OCI-LY1 (cell line): ENCODE measurements at regions not wholly inside any gene's neighbourhood (a gene's known extent, or its start where the extent isn't known, plus 50 kb on each side); places are given as distances from the start of the nearest gene placed in this dataset.
"Not testable (repeated sequence)": the region's sequence is repeated elsewhere in the genome, so short reads cannot be mapped to it uniquely, and the experiment has no call there.

Source experiments
- H2AFZ ChIP-seq: fragments of 200-600 bp; sonication (generic), shearing (Covaris generic); 2 replicates; pipeline ENCODE4 v1.6.0; 2014; ENCODE audit warnings: antibody characterized with exemption, mild to moderate bottlenecking, low read length
- H3F3A ChIP-seq: fragments of 200-600 bp; sonication (generic), shearing (Covaris generic); 2 replicates; pipeline ENCODE4 v1.6.0; 2014; ENCODE audit warnings: mild to moderate bottlenecking, antibody characterized with exemption, low read length, moderate library complexity; ENCODE audit not compliant: insufficient read depth
- H3K27ac ChIP-seq: fragments of 200-600 bp; sonication (generic); 2 replicates; pipeline ENCODE4 v1.5.1; 2014; ENCODE audit warnings: low read length, mixed run types, mild to moderate bottlenecking, low read depth; ENCODE audit not compliant: poor library complexity, severe bottlenecking
- H3K27me3 ChIP-seq: fragments of 200-600 bp; sonication (generic); 2 replicates; pipeline ENCODE4 v1.6.0; 2014; ENCODE audit warnings: antibody characterized with exemption, mild to moderate bottlenecking, low read length, moderate library complexity; ENCODE audit not compliant: insufficient read depth
- H3K36me3 ChIP-seq: fragments of 200-600 bp; sonication (generic); 2 replicates; pipeline ENCODE4 v1.6.1; 2014; ENCODE audit warnings: mild to moderate bottlenecking, antibody characterized with exemption, low read length, moderate library complexity, mixed read lengths; ENCODE audit not compliant: insufficient read depth
- H3K4me1 ChIP-seq: fragments of 200-600 bp; sonication (generic); 2 replicates; pipeline ENCODE4 v1.5.1; 2014; ENCODE audit warnings: mild to moderate bottlenecking, low read length, moderate library complexity; ENCODE audit not compliant: insufficient read depth, severe bottlenecking
- H3K4me2 ChIP-seq: fragments of 200-600 bp; sonication (generic), shearing (Covaris generic); 2 replicates; pipeline ENCODE4 v1.6.1; 2014; ENCODE audit warnings: low read length
- H3K4me3 ChIP-seq: fragments of 200-600 bp; sonication (generic); 2 replicates; pipeline ENCODE4 v1.5.1; 2014; ENCODE audit warnings: low read length, low read depth, mild to moderate bottlenecking, mixed read lengths; ENCODE audit not compliant: poor library complexity, severe bottlenecking
- H3K79me2 ChIP-seq: fragments of 200-600 bp; shearing (Covaris generic); 2 replicates; pipeline ENCODE4 v1.6.1; 2016; ENCODE audit warnings: mixed run types, low read length, mixed read lengths; ENCODE audit not compliant: insufficient read depth
- H3K9ac ChIP-seq: fragments of 200-600 bp; sonication (generic), shearing (Covaris generic); 2 replicates; pipeline ENCODE4 v1.6.1; 2014; ENCODE audit warnings: mild to moderate bottlenecking, low read length, mixed read lengths
- H3K9me2 ChIP-seq: fragments of 200-600 bp; sonication (generic), shearing (Covaris generic); 2 replicates; pipeline ENCODE4 v1.6.1; 2014; ENCODE audit warnings: low read depth, mild to moderate bottlenecking, low read length, mixed read lengths
- H3K9me3 ChIP-seq: fragments of 200-600 bp; shearing (Covaris generic); 2 replicates; pipeline ENCODE4 v1.6.1; 2014; ENCODE audit warnings: low read length, mixed read lengths
- H4K20me1 ChIP-seq: fragments of 200-600 bp; sonication (generic), shearing (Covaris generic); 2 replicates; pipeline ENCODE4 v1.6.0; 2016; ENCODE audit warnings: mild to moderate bottlenecking, low read length; ENCODE audit not compliant: insufficient read depth
- CTCF ChIP-seq: fragments of 200-600 bp; sonication (generic), shearing (Covaris generic); IDR thresholded peaks from 2 replicates; pipeline ENCODE4 v1.5.1; 2017; ENCODE audit warnings: mild to moderate bottlenecking, antibody characterized with exemption, low read length, moderate library complexity, mixed read lengths
- EZH2 ChIP-seq: fragments of 200-600 bp; sonication (generic), shearing (Covaris generic); IDR thresholded peaks from 2 replicates; pipeline ENCODE4 v1.8.0; 2017; ENCODE audit warnings: borderline replicate concordance, mixed run types, mild to moderate bottlenecking, antibody characterized with exemption, low read length, moderate library complexity, mixed read lengths

GRCh38 chr11:122405547-122406341, 249.8 kb upstream of the UBASH3B start:
- Histone ChIP-seq H3K9ac (no peak overlapping the region), H3F3A (no peaks in the 10 kb centered on the region), H3K79me2 (no peaks in the 10 kb centered on the region), H3K9me3 (no peaks in the 10 kb centered on the region), H3K4me1 (no peaks in the 10 kb centered on the region), H3K27me3 (no peaks in the 10 kb centered on the region), H4K20me1 (no peaks in the 10 kb centered on the region), H3K27ac (no peak overlapping the region), H3K4me3 (no peak overlapping the region), H2AFZ (no peak overlapping the region), H3K4me2 (no peak overlapping the region), H3K36me3 (no peaks in the 10 kb centered on the region), H3K9me2 (no peaks in the 10 kb centered on the region)
- TF ChIP-seq EZH2 (no peak), CTCF (no peak)

DNA sequence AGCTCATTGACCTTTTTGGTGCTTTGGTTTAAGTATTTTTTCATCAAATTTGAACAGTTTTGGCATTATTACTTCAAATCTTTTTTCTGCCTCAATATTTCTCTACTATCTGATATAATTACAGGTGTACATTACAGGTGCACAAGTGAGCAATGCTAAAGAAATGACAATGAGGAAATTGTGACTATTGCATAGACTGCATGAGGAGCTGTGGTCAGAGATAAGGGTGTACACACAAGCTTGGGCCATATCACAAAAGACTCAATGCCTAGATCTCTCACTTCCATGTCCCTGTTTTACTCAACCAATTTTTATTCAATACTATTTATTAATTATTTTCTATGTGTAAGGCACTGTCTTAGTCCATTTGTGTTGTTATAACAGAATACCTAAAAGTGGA, 251.0 kb upstream of the UBASH3B start:
- TF ChIP-seq CTCF: no peak
- Histone ChIP-seq H2AFZ (no peak overlapping the region), H3K27ac (no peak overlapping the region), H3K79me2 (no peaks in the 10 kb centered on the region), H3K4me2 (no peak overlapping the region), H3F3A (no peaks in the 10 kb centered on the region), H3K9me2 (no peaks in the 10 kb centered on the region), H3K4me3 (no peak overlapping the region), H4K20me1 (no peaks in the 10 kb centered on the region), H3K27me3 (no peaks in the 10 kb centered on the region), H3K9me3 (no peaks in the 10 kb centered on the region), H3K9ac (no peak overlapping the region), H3K36me3 (no peaks in the 10 kb centered on the region), H3K4me1 (no peaks in the 10 kb centered on the region)

DNA sequence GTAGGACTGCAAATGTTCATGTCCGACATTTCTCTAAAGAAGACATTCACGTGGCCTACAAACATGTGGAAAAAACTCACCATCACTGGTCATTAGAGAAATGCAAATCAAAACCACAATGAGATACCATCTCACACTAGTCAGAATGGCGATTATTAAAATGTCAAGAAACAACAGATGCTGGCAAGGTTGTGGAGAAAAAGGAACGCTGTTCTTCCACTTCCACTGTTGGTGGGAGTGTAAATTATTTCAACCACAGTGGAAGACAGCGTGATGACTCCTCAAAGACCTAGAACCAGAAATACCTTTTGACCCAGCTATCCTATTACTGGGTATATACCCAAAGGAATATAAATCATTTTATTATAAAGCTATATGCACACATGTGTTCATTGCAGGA, 253.9 kb upstream of the UBASH3B start:
- H3F3A ChIP-seq, H4K20me1 ChIP-seq, H3K36me3 ChIP-seq, H3K27ac ChIP-seq, H3K9me3 ChIP-seq, H3K4me2 ChIP-seq, H3K9ac ChIP-seq, H3K9me2 ChIP-seq, H3K79me2 ChIP-seq, H2AFZ ChIP-seq, H3K4me3 ChIP-seq, H3K4me1 ChIP-seq, H3K27me3 ChIP-seq: not testable (repeated sequence)

DNA sequence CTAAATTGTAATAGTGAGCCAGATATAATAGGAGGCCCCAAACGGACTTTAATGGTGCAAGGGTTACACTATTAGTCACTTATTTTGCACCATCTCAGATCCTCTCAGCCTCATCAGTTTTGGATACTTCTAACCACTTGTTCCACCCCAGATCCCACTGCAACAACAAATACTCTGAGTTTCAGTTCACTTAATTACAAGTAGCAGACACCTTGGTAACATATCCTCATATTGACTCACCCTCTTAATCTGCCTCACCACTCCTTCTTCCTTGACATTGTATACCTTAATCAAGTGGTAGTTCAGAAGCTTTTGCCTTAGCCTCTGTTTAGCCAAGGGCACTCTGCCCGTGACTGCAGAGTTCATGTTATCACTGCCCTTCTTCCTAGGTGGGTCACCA, 256.1 kb upstream of the UBASH3B start:
- Histone ChIP-seq H3K4me3 (no peak overlapping the region), H3K4me2 (no peak overlapping the region), H3K9me3 (no peaks in the 10 kb centered on the region), H3K27ac (no peak overlapping the region), H3K79me2 (no peaks in the 10 kb centered on the region), H3K9ac (no peak overlapping the region), H4K20me1 (no peaks in the 10 kb centered on the region), H3K27me3 (no peaks in the 10 kb centered on the region), H3K4me1 (no peaks in the 10 kb centered on the region), H3F3A (no peaks in the 10 kb centered on the region), H3K9me2 (no peaks in the 10 kb centered on the region), H2AFZ (no peak overlapping the region), H3K36me3 (no peaks in the 10 kb centered on the region)
- TF ChIP-seq EZH2 (no peak), CTCF (no peak)
